ENCODE measurements at regions not wholly inside any gene's neighbourhood (a gene's known extent, or its start where the extent isn't known, plus 50 kb on each side); places are given as distances from the start of the nearest gene placed in this dataset.
A peak's percentile ranks its signal among the peaks of the same experiment; 100 is the strongest.

DNA sequence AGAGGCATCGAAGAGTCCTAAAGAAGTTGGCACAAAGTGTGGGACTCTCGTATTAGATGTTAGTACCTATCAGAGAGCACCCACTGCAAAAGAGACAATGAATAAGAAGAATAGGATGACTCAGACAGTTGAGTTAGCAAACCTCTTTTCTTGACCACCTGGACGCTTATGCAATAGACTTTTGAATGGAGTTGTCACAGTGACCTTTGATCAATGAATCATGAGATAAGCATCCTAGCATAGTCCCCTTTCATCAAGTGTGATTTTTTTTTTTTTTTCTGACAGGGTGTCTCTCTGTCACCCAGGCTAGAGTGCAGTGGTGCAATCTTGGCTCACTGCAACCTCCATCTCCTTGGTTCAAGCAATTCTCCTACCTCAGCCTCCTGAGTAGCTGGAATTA lies 1417.9 kb upstream of the GOT2 start (continued):
- no peak for TF ChIP-seq SP5 (CRISPR knock-in tag; IDR thresholded peaks at IDR 0.05; ENCODE audit: borderline replicate concordance, low read depth)
- peak; percentile 60; the same call in 1 of the 2 replicates for TF ChIP-seq JUND (CRISPR knock-in tag; IDR thresholded peaks at IDR 0.05)
- no peak for TF ChIP-seq YEATS2 (CRISPR knock-in tag; IDR thresholded peaks at IDR 0.05; ENCODE audit: borderline replicate concordance)
- TF ChIP-seq POLR2AphosphoS2 (IDR thresholded peaks at IDR 0.05; ENCODE audit: low read depth, low read length), result no peak
- TF ChIP-seq JUN (CRISPR knock-in tag; IDR thresholded peaks at IDR 0.05), result 0 out of 2 replicates have a peak, but pooled peaks have one; percentile 43
- TF ChIP-seq BORCS8-MEF2B (CRISPR knock-in tag; IDR thresholded peaks at IDR 0.05), result no peak
- TF ChIP-seq, protein P1, sequence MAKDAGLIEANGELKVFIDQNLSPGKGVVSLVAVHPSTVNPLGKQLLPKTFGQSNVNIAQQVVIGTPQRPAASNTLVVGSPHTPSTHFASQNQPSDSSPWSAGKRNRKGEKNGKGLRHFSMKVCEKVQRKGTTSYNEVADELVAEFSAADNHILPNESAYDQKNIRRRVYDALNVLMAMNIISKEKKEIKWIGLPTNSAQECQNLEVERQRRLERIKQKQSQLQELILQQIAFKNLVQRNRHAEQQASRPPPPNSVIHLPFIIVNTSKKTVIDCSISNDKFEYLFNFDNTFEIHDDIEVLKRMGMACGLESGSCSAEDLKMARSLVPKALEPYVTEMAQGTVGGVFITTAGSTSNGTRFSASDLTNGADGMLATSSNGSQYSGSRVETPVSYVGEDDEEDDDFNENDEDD (CRISPR knock-in tag; IDR thresholded peaks at IDR 0.05; ENCODE audit: borderline replicate concordance), result no peak
- TF ChIP-seq CC2D1A (CRISPR knock-in tag; IDR thresholded peaks at IDR 0.05), result no peak
- TF ChIP-seq ZNF644 (CRISPR knock-in tag; IDR thresholded peaks at IDR 0.05; ENCODE audit: low read depth), result 0 out of 2 replicates have a peak, but pooled peaks have one; percentile 35

DNA sequence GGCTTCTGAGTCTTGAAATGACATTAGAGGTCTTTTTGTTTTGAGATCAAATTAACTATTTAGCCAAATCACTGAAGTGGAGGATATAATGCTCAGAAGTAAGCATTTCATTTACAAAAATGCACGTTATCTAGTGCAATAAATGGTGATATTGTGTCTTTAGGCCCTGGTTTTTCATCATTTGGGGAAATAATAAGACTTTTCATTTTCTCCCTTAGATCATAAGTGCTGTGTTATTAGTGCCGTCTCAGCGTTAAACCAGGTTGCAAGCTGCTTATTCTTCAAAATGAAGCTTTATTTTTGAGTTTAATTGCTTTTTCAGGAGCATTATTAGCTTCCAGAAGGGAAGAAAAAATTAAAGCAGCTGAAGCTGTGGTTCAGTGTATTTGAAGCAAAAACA lies 1416.8 kb upstream of the GOT2 start:
- Histone ChIP-seq H2AFZ (ENCODE audit: low read length) (no peak overlapping the region), H3K27me3 (ENCODE audit: control insufficient read depth in 1 of 2, insufficient read depth in 2 of 2, low read length in 2 of 2) (no peaks in the 10 kb centered on the region), H4K20me1 (ENCODE audit: insufficient read depth, low read length) (no peaks in the 10 kb centered on the region), H3K27ac (ENCODE audit: extremely low read length, insufficient read depth, low read length) (no peak overlapping the region), H3K36me3 (replicated peaks in 1 of 2; ENCODE audit: control insufficient read depth in 1 of 2, insufficient read depth in 2 of 2, low read length in 2 of 2) (no peaks in the 10 kb centered on the region), H3K4me2 (ENCODE audit: low read depth, low read length) (no peak overlapping the region), H3K9ac (ENCODE audit: insufficient read depth, low read depth, low read length) (no peak overlapping the region), H3K4me1 (ENCODE audit: insufficient read depth, low read length) (no peaks in the 10 kb centered on the region), H3K4me3 (replicated peaks in 1 of 3; ENCODE audit: insufficient read depth in 1 of 3, low read depth in 2 of 3, low read length in 3 of 3) (no peak overlapping the region), H3K9me3 (ENCODE audit: low read length) (peaks cover 88% of the 10 kb centered on the region), H3K79me2 (ENCODE audit: insufficient read depth, low read length) (no peaks in the 10 kb centered on the region)
- no peak for ATAC-seq
- intact Hi-C loops (cut with micrococcal nuclease; ENCODE audit: unreplicated experiment), result no loop called here
- in situ Hi-C loops (cut with HindIII; ENCODE audit: extremely low pct_ligation_motif_present, low pct_unique_long_range_greater_than_20kb), result no loop called here
- POLR2A ChIA-PET, result no interaction called here
- 15% methylated on average over 3 of the region's 3 CpGs for WGBS (ENCODE audit: low lambda C conversion rate)
- CTCF ChIA-PET (ENCODE audit: low intra/inter-chr PET ratio, low total read pairs), result no interaction called here
- TF ChIP-seq, protein P2, sequence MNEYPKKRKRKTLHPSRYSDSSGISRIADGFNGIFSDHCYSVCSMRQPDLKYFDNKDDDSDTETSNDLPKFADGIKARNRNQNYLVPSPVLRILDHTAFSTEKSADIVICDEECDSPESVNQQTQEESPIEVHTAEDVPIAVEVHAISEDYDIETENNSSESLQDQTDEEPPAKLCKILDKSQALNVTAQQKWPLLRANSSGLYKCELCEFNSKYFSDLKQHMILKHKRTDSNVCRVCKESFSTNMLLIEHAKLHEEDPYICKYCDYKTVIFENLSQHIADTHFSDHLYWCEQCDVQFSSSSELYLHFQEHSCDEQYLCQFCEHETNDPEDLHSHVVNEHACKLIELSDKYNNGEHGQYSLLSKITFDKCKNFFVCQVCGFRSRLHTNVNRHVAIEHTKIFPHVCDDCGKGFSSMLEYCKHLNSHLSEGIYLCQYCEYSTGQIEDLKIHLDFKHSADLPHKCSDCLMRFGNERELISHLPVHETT (CRISPR knock-in tag; conservative IDR thresholded peaks at IDR 0.05), result no peak
- TF ChIP-seq ZNF792 (CRISPR knock-in tag; IDR thresholded peaks at IDR 0.05), result no peak
- TF ChIP-seq, protein P3, sequence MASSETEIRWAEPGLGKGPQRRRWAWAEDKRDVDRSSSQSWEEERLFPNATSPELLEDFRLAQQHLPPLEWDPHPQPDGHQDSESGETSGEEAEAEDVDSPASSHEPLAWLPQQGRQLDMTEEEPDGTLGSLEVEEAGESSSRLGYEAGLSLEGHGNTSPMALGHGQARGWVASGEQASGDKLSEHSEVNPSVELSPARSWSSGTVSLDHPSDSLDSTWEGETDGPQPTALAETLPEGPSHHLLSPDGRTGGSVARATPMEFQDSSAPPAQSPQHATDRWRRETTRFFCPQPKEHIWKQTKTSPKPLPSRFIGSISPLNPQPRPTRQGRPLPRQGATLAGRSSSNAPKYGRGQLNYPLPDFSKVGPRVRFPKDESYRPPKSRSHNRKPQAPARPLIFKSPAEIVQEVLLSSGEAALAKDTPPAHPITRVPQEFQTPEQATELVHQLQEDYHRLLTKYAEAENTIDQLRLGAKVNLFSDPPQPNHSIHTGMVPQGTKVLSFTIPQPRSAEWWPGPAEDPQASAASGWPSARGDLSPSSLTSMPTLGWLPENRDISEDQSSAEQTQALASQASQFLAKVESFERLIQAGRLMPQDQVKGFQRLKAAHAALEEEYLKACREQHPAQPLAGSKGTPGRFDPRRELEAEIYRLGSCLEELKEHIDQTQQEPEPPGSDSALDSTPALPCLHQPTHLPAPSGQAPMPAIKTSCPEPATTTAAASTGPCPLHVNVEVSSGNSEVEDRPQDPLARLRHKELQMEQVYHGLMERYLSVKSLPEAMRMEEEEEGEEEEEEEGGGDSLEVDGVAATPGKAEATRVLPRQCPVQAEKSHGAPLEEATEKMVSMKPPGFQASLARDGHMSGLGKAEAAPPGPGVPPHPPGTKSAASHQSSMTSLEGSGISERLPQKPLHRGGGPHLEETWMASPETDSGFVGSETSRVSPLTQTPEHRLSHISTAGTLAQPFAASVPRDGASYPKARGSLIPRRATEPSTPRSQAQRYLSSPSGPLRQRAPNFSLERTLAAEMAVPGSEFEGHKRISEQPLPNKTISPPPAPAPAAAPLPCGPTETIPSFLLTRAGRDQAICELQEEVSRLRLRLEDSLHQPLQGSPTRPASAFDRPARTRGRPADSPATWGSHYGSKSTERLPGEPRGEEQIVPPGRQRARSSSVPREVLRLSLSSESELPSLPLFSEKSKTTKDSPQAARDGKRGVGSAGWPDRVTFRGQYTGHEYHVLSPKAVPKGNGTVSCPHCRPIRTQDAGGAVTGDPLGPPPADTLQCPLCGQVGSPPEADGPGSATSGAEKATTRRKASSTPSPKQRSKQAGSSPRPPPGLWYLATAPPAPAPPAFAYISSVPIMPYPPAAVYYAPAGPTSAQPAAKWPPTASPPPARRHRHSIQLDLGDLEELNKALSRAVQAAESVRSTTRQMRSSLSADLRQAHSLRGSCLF (CRISPR knock-in tag; IDR thresholded peaks at IDR 0.05; ENCODE audit: borderline replicate concordance), result no peak
- no peak for DNase-seq (ENCODE audit: low spot score)
- no TSS peak for BruUV-seq (replicated peaks)
- no peak for FAIRE-seq

All from HepG2 (cell line).